ENCODE measurements at regions not wholly inside any gene's neighbourhood (a gene's known extent, or its start where the extent isn't known, plus 50 kb on each side); places are given as distances from the start of the nearest gene placed in this dataset.

DNA sequence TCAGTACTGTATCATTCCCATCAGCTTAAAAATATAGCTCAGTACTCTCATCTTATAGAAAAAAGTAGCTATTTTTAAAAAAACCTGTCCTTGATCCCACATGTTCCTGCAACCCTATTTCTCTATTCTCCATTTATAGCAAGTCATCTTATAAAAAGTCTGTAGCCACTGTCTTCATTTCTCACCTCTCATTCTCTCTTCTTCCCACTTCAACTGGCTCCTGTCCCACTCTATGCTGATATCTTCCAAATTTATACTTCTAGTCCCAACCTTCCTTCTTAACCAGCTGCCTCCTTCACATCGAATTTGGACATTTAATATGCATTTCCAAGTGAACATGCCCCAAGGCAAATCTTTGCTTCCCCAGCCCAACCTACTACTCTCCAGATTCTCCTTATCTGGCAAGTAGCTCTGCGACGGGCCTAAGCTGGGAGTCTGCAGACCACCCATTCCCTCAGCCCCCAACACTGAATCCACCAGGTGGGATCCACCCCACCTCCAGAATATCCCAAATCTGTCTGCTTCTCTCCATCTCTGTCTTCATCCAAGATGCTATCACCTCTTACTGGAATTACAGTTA, 52.0 kb upstream of the TANC2 start:
- Histone ChIP-seq H3K27me3 (no peaks in the 10 kb centered on the region), H3K9me3 (peaks cover 6% of the 10 kb centered on the region), H3K4me3 (no peak overlapping the region), H3K36me3 (no peaks in the 10 kb centered on the region)
- DNase-seq: no peak

DNA sequence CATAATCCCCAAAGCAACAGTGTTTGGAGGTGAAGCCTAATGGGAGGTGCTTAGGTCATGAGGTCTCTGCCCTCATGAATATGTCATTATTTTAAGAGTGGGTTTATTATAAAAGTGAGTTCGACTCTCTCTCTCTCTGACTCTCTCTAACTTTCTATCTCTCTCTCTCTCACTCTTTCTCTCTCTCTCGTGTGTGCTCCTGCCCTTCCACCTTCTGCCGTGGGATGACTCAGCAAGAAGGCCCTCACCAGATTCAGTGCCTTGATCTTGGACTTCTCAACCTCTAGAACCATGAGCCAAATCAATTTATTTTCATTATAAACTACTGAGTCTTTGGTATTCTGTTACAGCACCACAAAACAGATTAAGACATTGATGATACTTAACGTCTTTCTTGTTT, 53.7 kb upstream of the TANC2 start:
- Histone ChIP-seq H3K36me3 (no peaks in the 10 kb centered on the region), H3K27me3 (no peaks in the 10 kb centered on the region), H3K9me3 (peaks cover 6% of the 10 kb centered on the region), H3K4me3 (no peak overlapping the region)
- no peak for DNase-seq

DNA sequence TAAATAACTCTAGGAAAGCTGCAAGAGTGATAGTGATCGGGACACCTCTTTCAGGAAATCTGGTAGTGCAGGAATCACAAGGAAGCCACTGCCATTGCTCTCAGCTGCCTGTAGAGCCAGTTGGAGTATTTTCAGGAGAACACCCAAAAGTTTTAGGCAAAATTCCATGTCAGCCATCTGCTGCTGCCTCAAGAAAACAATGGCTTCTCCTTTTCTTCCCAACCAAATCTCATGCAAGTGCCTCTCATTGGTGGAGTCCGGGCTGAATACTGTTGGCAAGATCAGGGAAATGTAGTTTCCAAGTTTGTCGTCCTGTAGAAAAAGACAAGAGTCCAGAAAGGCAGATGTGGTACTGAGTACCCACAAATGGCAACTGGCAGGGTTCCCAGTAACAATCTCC, 54.9 kb upstream of the TANC2 start:
- DNase-seq: no peak

DNA sequence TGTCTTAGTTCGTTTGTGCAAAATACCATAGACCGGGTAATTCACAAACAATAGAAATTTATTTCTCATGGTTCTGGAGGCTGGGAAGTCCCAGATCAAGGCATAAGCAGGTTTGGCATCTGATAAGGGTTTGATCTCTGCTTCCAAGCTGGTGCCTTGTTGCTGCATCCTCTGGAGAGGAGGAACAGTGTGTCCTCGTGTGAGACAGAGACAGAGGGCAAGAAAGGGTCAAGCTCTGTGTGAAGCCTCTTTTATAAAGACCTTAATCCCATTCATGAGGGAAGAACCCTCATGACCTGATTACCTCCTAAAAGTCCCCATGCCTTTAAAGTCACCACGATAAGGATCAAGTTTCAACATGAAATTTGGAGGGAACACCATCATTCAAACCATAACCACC, 55.8 kb upstream of the TANC2 start:
- no peak overlapping the region for H3K4me3 ChIP-seq

More for the DNA sequence above, 54.9 kb upstream of the TANC2 start:
- peaks cover 6% of the 10 kb centered on the region for H3K9me3 ChIP-seq
- H3K27me3 ChIP-seq: no peaks in the 10 kb centered on the region
- H3K4me3 ChIP-seq: no peak overlapping the region
- no peaks in the 10 kb centered on the region for H3K36me3 ChIP-seq

GRCh38 chr17:62907961-62908360, 58.1 kb upstream of the TANC2 start:
- DNase-seq: no peak
- Histone ChIP-seq H3K36me3 (no peaks in the 10 kb centered on the region), H3K4me3 (no peak overlapping the region), H3K9me3 (peaks cover 6% of the 10 kb centered on the region), H3K27me3 (no peaks in the 10 kb centered on the region)

More for the DNA sequence above, 55.8 kb upstream of the TANC2 start:
- Histone ChIP-seq H3K9me3 (peaks cover 6% of the 10 kb centered on the region), H3K36me3 (no peaks in the 10 kb centered on the region), H3K27me3 (no peaks in the 10 kb centered on the region)
- no peak for DNase-seq

DNA sequence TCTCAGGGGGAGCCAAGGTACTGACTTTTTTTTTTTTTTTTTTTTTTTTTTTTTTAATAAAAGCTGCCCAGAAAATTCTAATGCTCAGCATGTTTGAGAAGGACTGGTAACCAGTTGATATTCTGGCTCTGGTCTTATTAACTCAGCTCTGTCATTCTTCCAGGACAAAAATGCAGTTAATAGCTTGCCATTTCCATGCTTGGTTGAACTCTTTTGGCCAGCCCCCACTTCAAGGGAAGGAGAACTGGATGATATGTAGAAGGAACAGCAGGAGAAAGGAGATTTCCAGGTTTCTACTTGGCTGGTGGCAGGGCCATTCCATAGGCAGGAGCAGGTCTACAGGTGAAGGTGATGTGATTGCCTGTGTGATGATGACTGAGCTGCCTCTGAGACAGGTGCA, 59.2 kb upstream of the TANC2 start:
- DNase-seq: no peak
- peaks cover under 1% of the 10 kb centered on the region; the same call in 1 of the 2 replicates for H3K9me3 ChIP-seq
- no peaks in the 10 kb centered on the region for H3K27me3 ChIP-seq
- no peaks in the 10 kb centered on the region for H3K36me3 ChIP-seq
- no peak overlapping the region for H3K4me3 ChIP-seq

DNA sequence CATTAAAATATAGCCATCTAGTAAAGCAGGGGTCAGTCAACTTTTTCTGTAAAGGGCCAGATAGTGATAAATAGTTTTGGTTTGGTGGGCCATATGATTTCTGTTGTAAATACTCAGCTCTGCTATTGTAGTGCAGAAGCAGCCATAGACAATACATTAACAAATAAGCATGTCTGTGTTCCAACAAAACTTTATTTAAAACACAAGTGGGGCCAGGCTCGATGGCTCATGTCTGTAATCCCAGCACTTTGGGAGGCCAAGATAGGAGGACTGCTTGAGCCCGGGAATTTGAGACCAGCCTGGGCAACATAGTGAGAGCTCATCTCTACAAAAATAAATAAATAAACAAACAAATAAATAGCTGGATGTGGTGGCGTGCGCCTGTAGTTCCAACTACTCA, 60.8 kb upstream of the TANC2 start:
- no peak for DNase-seq
- Histone ChIP-seq H3K36me3 (no peaks in the 10 kb centered on the region), H3K27me3 (no peaks in the 10 kb centered on the region), H3K9me3 (no peaks in the 10 kb centered on the region), H3K4me3 (no peak overlapping the region)

GRCh38 chr17:62902531-62903220, 63.4 kb upstream of the TANC2 start:
- Histone ChIP-seq H3K9me3 (no peaks in the 10 kb centered on the region), H3K36me3 (no peaks in the 10 kb centered on the region), H3K27me3 (no peaks in the 10 kb centered on the region), H3K4me3 (no peak overlapping the region)
- DNase-seq: no peak

DNA sequence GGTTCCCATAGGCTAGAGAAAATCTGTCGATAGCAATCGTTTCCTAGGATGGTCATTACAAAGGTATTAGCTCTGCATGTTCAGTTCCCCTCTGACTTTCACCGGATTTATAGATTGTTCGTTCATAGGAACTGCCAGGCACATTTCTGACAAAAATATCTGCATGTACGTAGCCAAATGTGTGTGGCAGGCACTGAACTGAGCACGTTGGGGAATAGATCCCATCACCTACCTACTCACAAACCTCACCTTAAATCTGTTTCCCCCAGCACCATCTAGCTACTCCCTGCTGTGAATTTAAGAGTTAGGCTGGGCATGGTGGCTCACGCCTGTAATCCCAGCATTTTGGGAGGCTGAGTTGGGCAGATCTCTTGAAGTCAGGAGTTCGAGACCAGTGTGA, 64.5 kb upstream of the TANC2 start:
- no peak for DNase-seq
- Histone ChIP-seq H3K9me3 (no peaks in the 10 kb centered on the region), H3K4me3 (no peak overlapping the region), H3K27me3 (no peaks in the 10 kb centered on the region), H3K36me3 (no peaks in the 10 kb centered on the region)

- H3K4me3 ChIP-seq: no peak overlapping the region
- H3K9me3 ChIP-seq: no peaks in the 10 kb centered on the region
- no peak for DNase-seq
- no peaks in the 10 kb centered on the region for H3K27me3 ChIP-seq
- H3K36me3 ChIP-seq: no peaks in the 10 kb centered on the region
Observed at GRCh38 chr17:62900096-62900495, 65.9 kb upstream of the TANC2 start.

GRCh38 chr17:62899361-62899760, 66.7 kb upstream of the TANC2 start:
- DNase-seq: no peak
- Histone ChIP-seq H3K9me3 (no peaks in the 10 kb centered on the region), H3K4me3 (no peak overlapping the region), H3K36me3 (no peaks in the 10 kb centered on the region), H3K27me3 (no peaks in the 10 kb centered on the region)

DNA sequence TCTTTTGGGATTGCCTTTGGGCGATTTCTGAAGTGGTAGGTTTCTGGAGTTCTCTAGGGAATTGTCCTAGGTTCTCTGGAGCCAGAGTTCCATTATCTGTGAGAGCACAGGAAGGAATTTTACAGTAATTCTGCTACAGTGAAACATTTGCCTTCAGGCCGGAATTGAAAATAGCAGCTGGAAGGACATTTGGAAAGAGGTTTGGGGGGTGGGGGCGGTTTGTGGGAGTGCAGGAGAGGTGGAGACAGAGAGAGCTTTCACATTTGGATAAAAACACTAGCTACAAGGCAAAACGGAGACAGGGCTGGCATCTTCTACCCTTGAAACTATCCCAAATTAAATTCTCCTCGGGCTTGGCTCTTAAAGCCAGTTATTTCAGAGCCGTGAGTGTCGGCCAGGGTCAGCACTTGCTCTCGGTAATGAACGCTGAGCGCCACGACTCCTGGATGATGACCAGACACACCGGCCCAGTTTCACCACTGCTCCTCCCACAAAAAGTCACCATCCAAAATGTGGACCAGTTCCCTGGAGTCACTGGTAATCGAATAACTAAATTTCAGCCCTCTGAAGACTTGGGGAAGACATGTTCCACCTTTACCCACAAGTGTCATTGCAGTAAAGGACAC, 67.7 kb upstream of the TANC2 start:
- Histone ChIP-seq H3K9me3 (no peaks in the 10 kb centered on the region), H3K36me3 (no peaks in the 10 kb centered on the region), H3K27me3 (no peaks in the 10 kb centered on the region), H3K4me3 (no peak overlapping the region)
- DNase-seq: peak; percentile 28

- no peak for DNase-seq
Observed at GRCh38 chr17:62897706-62898105, 68.3 kb upstream of the TANC2 start.

DNA sequence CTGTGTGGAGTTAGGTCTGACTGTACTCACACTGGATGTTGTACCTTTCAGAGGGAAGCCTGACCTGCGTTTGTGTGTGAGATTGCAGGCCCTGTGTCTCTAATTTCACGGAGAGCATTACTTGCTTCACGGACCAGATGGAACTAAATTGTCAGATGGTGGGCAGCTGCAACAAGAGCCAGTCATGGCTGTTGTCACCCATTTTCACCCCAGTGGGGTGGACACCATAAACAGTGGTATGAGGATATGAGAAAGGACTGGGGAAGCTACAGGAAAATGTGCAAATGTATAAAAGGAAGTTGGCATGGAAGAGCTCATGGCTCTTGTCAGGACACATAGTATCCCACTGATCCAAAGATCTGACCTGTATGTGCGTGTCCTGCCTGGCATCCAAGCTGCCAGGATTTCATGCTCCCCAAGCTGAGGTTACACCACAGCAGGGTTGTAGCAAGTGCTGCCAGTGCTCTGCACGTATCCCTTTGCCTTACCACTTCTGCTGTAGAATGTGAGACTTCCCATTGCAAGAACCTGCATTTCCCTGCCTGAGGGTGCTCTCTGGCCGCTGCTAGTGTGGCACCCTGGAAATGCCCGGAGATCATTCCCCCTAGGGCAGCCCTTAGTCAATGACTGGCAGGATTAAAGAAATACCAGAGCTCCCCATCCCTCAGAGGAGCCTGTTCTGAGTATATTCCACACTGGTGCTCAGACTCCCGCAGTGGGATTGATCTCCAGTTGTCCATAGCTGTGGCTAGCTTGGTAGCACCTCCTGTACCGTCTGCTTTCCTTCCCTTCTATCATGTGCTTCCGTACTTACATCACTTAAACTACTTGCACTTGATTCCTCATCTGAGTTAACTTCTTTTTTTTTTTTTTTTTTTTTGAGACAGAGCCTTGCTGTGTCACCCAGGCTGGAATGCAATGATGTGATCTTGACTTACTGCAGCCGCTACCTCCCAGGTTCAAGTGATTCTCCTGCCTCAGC, 70.4 kb upstream of the TANC2 start:
- no peaks in the 10 kb centered on the region for H3K36me3 ChIP-seq
- no peak overlapping the region for H3K4me3 ChIP-seq
- no peak for DNase-seq
- no peaks in the 10 kb centered on the region for H3K27me3 ChIP-seq
- no peaks in the 10 kb centered on the region for H3K9me3 ChIP-seq

More at GRCh38 chr17:62897706-62898105, 68.3 kb upstream of the TANC2 start:
- H3K27me3 ChIP-seq: no peaks in the 10 kb centered on the region
- H3K36me3 ChIP-seq: no peaks in the 10 kb centered on the region
- no peak overlapping the region for H3K4me3 ChIP-seq
- no peaks in the 10 kb centered on the region for H3K9me3 ChIP-seq

GRCh38 chr17:62892870-62893338, 73.1 kb upstream of the TANC2 start:
- Histone ChIP-seq H3K4me3 (no peak overlapping the region), H3K27me3 (no peaks in the 10 kb centered on the region), H3K36me3 (no peaks in the 10 kb centered on the region), H3K9me3 (no peaks in the 10 kb centered on the region)
- DNase-seq: peak; percentile 66

GRCh38 chr17:62892061-62892675, 73.9 kb upstream of the TANC2 start:
- no peaks in the 10 kb centered on the region for H3K36me3 ChIP-seq
- H3K4me3 ChIP-seq: no peak overlapping the region
- H3K9me3 ChIP-seq: no peaks in the 10 kb centered on the region
- no peak for DNase-seq
- H3K27me3 ChIP-seq: no peaks in the 10 kb centered on the region

All from MG63 (cell line).